Breast epithelium (tissue), 3 donors: ENCODE measurements at regions not wholly inside any gene's neighbourhood (a gene's known extent, or its start where the extent isn't known, plus 50 kb on each side); places are given as distances from the start of the nearest gene placed in this dataset.

Experiments used
- POLR2A ChIP-seq: fragments of 450-650 bp; IDR thresholded peaks from one replicate; pipeline ENCODE4 v1.6.1; 2016; ENCODE audit warnings: antibody characterized with exemption, mild to moderate bottlenecking, moderate library complexity
- POLR2AphosphoS5 ChIP-seq, 3 donors: sonication (generic); formaldehyde crosslinking; IDR thresholded peaks; one replicate each; pipeline ENCODE4 v1.6.1; 2017; ENCODE audit warnings: antibody characterized with exemption in 3 of 3
- TF ChIP-seq, protein P1 (sequence below), 3 donors: fragments of 450-650 bp; IDR thresholded peaks; one replicate each; pipeline ENCODE4 v1.5.1; 2016 to 2017; ENCODE audit warnings: antibody characterized with exemption in 3 of 3, mild to moderate bottlenecking in 3 of 3, moderate library complexity in 3 of 3

DNA sequence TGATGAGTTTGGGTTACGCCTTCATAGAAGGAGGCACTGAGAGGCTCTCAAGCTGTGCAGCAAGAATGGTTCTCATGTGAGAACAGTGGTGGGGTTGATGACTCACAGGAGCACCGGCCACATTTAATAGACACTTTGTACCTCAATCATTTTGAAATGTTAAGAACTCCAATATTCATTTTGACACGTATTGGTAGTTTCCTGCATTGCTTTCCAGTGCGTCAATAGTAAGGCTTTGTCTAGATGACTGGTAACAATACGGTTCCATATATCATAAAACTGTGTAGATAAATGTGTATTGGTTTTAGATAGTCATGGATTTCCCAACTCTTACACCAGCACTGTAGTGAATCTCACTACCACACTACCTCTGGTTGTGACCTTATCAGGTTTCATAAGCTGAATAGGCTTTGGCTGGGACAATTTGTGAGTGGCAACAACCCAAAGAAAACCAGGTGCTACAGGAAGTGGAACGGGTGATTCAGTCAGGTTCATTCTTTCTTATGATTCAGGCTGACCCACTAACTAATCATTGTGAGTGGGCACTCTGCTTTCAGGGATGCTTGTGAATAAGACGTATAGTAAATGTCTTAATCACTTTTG, 362.6 kb downstream of the KLF5 start:
- TF ChIP-seq, protein P1, sequence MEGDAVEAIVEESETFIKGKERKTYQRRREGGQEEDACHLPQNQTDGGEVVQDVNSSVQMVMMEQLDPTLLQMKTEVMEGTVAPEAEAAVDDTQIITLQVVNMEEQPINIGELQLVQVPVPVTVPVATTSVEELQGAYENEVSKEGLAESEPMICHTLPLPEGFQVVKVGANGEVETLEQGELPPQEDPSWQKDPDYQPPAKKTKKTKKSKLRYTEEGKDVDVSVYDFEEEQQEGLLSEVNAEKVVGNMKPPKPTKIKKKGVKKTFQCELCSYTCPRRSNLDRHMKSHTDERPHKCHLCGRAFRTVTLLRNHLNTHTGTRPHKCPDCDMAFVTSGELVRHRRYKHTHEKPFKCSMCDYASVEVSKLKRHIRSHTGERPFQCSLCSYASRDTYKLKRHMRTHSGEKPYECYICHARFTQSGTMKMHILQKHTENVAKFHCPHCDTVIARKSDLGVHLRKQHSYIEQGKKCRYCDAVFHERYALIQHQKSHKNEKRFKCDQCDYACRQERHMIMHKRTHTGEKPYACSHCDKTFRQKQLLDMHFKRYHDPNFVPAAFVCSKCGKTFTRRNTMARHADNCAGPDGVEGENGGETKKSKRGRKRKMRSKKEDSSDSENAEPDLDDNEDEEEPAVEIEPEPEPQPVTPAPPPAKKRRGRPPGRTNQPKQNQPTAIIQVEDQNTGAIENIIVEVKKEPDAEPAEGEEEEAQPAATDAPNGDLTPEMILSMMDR (IDR thresholded peaks at IDR 0.05): no peak
- TF ChIP-seq POLR2A: no peak
- no peak for TF ChIP-seq POLR2AphosphoS5 (IDR thresholded peaks at IDR 0.05)
